MCF 10A (cell line): ENCODE measurements at regions not wholly inside any gene's neighbourhood (a gene's known extent, or its start where the extent isn't known, plus 50 kb on each side); places are given as distances from the start of the nearest gene placed in this dataset.

ENCODE experiments used
- BruUV-seq: library from RNA; stranded (reverse); fragments of 400-500 nt; replicated peaks from 2 replicates; lab custom pipeline; 2021; lab: Mats Ljungman, UMichigan
- CTCF ChIA-PET: fragments of 300-600 bp; sonication (Branson Sonifier 250); formaldehyde crosslinking; extraction: SDS; loops from one replicate; lab custom pipeline; 2021; ENCODE audit warnings: antibody characterized with exemption, inconsistent platforms; lab: Yijun Ruan, JAX
- POLR2A ChIA-PET: fragments of 300-600, 350-650 bp; sonication (Branson Sonifier 250); formaldehyde crosslinking; extraction: SDS; loops from one replicate; lab custom pipeline; 2020; ENCODE audit warnings: antibody characterized with exemption, inconsistent platforms; lab: Yijun Ruan, JAX
- DNase-seq: peaks from one replicate; pipeline ENCODE4 v3.0.0-alpha.2; 2018; ENCODE audit not compliant: unreplicated experiment
- H3K27ac Mint-ChIP-seq: one replicate; pipeline ENCODE4 v1.8.0; 2022; ENCODE audit warnings: mild to moderate bottlenecking, low read depth, mixed read lengths; ENCODE audit not compliant: unreplicated experiment
- H3K27me3 Mint-ChIP-seq: one replicate; pipeline ENCODE4 v1.8.0; 2022; ENCODE audit warnings: mixed read lengths; ENCODE audit not compliant: insufficient read depth, unreplicated experiment
- H3K36me3 Mint-ChIP-seq: one replicate; pipeline ENCODE4 v1.8.0; 2022; ENCODE audit warnings: mild to moderate bottlenecking, moderate library complexity, mixed read lengths; ENCODE audit not compliant: insufficient read depth, unreplicated experiment
- H3K4me1 Mint-ChIP-seq: one replicate; pipeline ENCODE4 v1.8.0; 2022; ENCODE audit warnings: mixed read lengths; ENCODE audit not compliant: insufficient read depth, unreplicated experiment
- H3K4me3 Mint-ChIP-seq: one replicate; pipeline ENCODE4 v1.8.0; 2022; ENCODE audit warnings: mild to moderate bottlenecking, moderate library complexity, mixed read lengths; ENCODE audit not compliant: unreplicated experiment
- H3K9me3 Mint-ChIP-seq: one replicate; pipeline ENCODE4 v1.8.0; 2022; ENCODE audit warnings: mixed read lengths; ENCODE audit not compliant: unreplicated experiment
- CTCF ChIP-seq: fragments of 200-600 bp; IDR thresholded peaks from one replicate; pipeline ENCODE4 v1.8.0; 2022; ENCODE audit warnings: antibody characterized with exemption, mild to moderate bottlenecking; ENCODE audit not compliant: unreplicated experiment
- intact Hi-C: fragments of 100-400 bp; cut with micrococcal nuclease; formaldehyde crosslinking; loops from 2 replicates; pipeline ENCODE4 v1.14.1; 2022

GRCh38 chr17:63232565-63233310 is 213.4 kb downstream of the CYB561 start:
- Mint-ChIP-seq H3K4me3 (no peak overlapping the region), H3K36me3 (peaks cover 7% of the 10 kb centered on the region), H3K27me3 (no peaks in the 10 kb centered on the region), H3K9me3 (peaks cover 11% of the 10 kb centered on the region), H3K27ac (no peak overlapping the region), H3K4me1 (peaks cover 4% of the 10 kb centered on the region)
- no TSS peak for BruUV-seq
- DNase-seq, result no peak
- CTCF ChIA-PET, result interaction anchor here (0.7 to 1.3 kb wide), 2 partner anchors 11 to 117 kb away, joined by 3 to 4 read pairs; no protein-coding TSS in a partner anchor
- no peak for TF ChIP-seq CTCF
- POLR2A ChIA-PET, result interaction anchor here (1.5 kb wide), 1 partner anchor 16 kb away, joined by 7 read pairs; no protein-coding TSS in a partner anchor
- intact Hi-C loops, result no loop called here

DNA sequence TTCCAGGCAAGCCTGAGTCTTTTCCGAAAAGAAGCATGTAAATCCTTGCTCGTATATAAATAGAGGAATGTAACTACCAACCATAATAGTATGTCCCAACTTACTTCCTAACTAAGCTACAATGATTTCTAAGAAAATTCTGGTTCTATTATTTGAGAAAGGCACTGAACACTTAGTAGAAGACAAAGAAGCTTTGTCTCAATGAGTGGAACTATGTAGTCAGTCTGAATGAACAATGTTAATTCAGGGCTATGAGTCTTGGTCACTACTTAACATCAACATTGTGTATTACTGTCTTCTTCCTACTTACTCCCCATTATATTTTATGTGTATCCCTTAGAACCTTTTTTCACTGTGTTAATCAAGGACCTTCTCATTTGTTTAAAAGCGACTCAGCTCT is 206.0 kb downstream of the CYB561 start:
- no peaks in the 10 kb centered on the region for H3K9me3 Mint-ChIP-seq
- DNase-seq, result no peak
- ChIA-PET CTCF (interaction anchor here (1.7 kb wide), 1 partner anchor 27 kb away, joined by 4 read pairs; no protein-coding TSS in a partner anchor), POLR2A (interaction anchor here (1.0 to 1.4 kb wide), 2 partner anchors 10 to 18 kb away, joined by 4 to 5 read pairs; no protein-coding TSS in a partner anchor)
- H3K4me3 Mint-ChIP-seq, result no peak overlapping the region
- BruUV-seq, result no TSS peak
- no peaks in the 10 kb centered on the region for H3K27me3 Mint-ChIP-seq
- intact Hi-C loops, result no loop called here
- no peak overlapping the region for H3K27ac Mint-ChIP-seq
- no peak for TF ChIP-seq CTCF
- H3K36me3 Mint-ChIP-seq, result peaks cover 6% of the 10 kb centered on the region
- no peaks in the 10 kb centered on the region for H3K4me1 Mint-ChIP-seq

DNA sequence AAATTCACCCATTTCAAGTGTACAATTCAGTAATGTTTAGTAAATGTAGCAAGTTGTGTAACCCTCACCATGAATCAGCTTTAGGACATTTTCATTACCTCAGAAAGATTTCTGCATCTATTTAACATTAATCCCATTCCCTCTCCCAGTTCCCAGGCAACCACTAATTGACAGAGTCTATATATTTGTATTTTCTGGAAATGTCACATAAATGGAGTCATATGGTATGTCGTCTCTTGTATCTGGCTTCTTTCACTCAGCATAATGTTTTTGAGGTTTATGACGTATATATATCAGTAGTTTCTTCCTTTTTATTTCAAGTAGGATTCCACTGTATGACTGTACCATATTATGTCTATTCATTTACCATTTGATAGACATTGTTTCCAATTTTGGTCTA is 199.8 kb downstream of the CYB561 start:
- ChIA-PET CTCF (no interaction called here), POLR2A (interaction anchor here (0.6 kb wide), 1 partner anchor 867 kb away, joined by 3 read pairs; no protein-coding TSS in a partner anchor)
- H3K27ac Mint-ChIP-seq, result no peak overlapping the region
- no peaks in the 10 kb centered on the region for H3K27me3 Mint-ChIP-seq
- intact Hi-C loops, result no loop called here
- no TSS peak for BruUV-seq
- H3K4me3 Mint-ChIP-seq, result no peak overlapping the region
- no peak for TF ChIP-seq CTCF
- H3K36me3 Mint-ChIP-seq, result peaks cover 6% of the 10 kb centered on the region
- H3K9me3 Mint-ChIP-seq, result no peaks in the 10 kb centered on the region
- H3K4me1 Mint-ChIP-seq, result no peaks in the 10 kb centered on the region
- no peak for DNase-seq

GRCh38 chr17:63247706-63248105 is 198.4 kb downstream of the CYB561 start:
- Mint-ChIP-seq H3K27ac (no peak overlapping the region), H3K36me3 (peaks cover 6% of the 10 kb centered on the region), H3K9me3 (no peaks in the 10 kb centered on the region), H3K4me1 (no peaks in the 10 kb centered on the region), H3K4me3 (no peak overlapping the region), H3K27me3 (no peaks in the 10 kb centered on the region)
- no peak for TF ChIP-seq CTCF
- ChIA-PET POLR2A (no interaction called here), CTCF (no interaction called here)
- no peak for DNase-seq
- no TSS peak for BruUV-seq
- intact Hi-C loops, result no loop called here
